ENCODE measurements at regions not wholly inside any gene's neighbourhood (a gene's known extent, or its start where the extent isn't known, plus 50 kb on each side); places are given as distances from the start of the nearest gene placed in this dataset.
A peak's percentile ranks its signal among the peaks of the same experiment; 100 is the strongest.
"Not testable (repeated sequence)": the region's sequence is repeated elsewhere in the genome, so short reads cannot be mapped to it uniquely, and the experiment has no call there.

DNA sequence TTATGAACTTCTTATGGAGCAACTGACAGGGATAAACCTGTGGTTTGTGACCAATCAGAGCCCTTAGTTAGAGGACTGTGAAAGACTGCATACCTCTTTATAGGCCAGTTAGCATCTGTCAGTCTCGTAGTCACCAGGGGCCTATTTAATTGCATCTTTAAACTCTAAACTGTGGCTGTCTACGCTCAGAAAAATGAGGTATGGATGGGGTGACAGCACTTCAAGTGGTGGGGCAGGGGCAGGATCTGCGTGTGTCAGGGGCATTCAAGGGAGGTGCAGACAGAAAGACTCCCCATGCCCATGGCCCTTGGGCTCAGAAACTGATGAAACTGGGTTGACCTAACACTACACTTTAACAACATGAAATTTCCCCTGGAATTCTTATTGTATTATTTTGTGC, 132.6 kb upstream of the TBCA start:
- no peak for ATAC-seq

DNA sequence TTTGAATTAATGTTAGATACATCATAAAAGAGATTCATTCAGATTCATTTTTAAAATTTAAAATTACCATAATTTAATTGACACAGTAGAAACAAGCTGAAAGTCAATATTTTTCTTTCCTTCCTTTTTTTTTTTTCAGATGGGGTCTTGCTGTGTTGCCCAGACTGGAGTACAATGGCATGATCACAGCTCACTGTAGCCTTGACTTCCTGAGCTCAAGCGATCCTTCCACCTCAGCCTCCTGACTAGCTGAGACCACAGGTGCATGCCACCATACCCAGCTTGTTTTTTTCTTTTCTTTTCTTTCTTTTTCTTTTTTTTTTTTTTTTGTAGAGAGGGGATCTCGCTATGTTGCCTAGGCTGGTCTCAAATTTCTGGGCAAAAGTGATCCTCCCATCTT, 131.6 kb upstream of the TBCA start:
- no peak for ATAC-seq

DNA sequence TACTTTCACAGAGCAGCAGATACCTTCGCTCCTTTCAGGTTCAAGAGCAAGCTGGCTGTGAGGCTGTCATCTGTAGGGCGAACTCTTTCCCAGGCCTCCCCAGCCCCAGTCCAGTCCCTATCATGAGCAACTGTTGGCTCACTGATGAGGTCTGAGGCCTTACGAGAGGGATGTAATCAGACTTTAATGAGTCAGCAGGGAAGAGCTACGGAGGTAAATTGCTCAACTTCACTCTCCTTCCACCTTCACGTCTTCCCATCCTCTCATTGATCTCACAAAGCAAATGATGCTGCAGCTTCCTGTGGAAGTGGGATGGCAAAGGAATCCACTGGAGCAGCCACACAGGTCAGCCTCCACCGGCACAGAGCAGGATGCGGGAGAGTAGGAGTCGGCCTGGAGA, 130.7 kb upstream of the TBCA start:
- ATAC-seq = no peak

DNA sequence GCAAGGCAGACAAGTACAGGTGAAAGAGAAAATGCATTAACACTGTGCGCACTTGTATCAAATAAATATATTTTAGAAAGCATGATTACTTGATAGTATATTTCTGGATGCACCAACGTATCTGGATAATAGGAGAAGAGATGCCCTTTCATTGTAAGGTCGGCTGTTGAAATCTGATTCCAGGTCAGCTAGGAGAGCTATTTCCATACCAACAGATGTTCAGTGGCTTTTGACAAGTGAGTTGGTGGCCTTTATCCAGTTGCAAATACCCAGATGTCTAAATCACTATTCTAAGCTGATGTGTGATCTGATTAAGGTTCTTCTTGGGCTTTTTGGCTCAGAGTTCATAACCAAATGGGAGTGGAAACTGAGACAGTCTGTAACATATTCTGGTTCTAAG, 128.2 kb upstream of the TBCA start:
- ATAC-seq = no peak

DNA sequence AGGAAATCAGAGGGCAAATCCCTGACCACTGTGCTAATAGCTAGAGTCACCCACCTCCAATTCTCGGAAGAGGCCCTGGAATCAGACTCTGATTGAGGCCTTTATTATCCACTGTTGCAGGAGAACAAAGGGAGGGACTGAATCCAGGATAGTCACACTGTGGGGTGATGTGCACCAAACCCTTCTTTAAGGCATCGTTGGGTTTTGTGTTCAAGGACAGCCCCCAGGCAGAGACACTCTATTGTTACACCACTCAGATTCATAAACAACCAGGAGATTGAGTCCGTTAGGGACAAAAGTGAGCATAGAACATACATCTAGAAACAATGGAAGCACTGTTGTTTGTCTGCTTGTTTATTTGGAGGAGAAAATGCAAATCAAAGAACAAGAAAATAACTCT, 124.6 kb upstream of the TBCA start:
- ATAC-seq = no peak

DNA sequence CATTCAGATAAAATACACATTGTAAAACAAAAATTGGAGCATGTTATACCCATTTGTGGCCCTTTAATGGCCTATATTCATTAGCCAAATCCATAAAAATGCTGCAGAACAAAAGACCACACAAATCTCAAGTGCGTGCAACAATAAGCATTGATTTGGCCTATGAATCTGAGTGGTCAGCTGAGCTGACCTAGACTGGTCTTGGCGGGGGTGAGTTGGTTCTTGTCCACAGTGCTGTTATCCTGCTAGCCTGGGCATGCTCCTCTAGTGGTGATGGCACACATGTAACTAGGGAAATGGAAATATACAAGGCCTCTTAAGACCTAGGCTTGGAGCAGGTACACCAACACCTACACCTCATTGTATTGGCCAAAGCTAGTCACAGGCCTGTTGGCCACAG, 122.2 kb upstream of the TBCA start:
- no peak for ATAC-seq

DNA sequence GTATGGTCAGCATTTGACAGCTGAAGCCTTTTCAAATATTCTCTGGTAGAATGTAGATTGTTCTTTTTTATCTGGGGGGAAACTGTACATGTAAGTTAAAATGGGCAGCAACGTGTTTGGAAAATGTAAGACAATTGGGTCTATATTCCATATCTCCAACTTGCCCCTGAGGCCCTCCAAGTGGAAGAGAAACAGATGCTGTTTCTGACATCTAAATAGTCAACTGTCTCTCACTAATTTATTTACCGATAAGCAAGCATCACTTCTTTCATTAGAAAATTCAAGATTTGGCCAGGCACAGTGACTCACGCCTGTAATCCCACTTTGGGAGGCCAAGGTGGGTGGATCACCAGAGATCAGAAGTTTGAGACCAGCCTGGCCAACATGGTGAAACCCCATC, 120.2 kb upstream of the TBCA start:
- ATAC-seq = no peak

DNA sequence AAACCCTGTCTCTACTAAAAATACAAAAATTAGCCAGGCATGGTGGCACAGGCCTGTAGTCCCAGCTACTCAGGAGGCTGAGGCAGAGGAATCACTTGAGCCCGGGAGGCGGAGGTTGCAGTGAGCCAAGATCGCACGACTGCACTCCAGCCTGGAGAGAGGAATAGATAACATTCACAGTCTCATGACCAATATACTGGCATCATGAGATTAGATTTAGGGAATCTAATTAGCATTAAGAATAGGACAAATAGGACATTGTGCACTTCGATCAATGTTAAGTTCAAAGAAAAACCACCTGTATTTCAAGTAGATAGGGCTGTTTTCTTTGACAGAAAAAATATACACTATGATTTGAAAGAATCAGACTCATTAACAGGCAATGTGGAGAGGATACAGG, 118.0 kb upstream of the TBCA start:
- not testable (repeated sequence) for ATAC-seq

DNA sequence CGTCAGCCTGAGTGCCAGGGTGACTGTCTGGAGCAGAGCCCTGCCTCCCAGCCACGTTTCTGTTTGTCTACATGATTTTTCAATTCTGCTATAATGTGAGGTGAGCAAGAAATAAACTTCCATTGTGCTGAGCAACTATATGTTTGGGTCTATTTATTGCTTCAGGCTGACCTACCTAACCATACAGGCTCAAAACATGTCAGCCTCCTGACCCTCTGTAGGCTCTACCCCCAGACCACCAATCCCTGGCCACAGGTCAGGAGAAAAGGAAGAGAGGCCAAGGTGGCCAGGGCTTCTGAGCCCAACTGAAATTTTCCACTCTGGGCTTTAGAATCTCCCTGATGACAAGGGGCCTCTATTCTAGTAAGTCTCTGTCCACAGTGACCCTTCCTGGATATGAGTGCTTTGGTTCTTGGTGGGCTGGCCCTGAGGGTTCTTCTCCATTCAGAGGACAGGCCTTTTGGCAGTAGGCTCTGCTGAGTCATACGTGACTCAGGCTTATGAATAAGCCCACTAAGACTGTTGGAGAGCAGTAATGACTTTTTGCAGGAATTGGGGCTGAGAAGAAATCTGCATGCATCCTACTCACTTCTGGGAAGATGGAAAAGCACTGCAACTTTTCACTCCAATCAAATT, 117.2 kb upstream of the TBCA start:
- ATAC-seq = no peak

DNA sequence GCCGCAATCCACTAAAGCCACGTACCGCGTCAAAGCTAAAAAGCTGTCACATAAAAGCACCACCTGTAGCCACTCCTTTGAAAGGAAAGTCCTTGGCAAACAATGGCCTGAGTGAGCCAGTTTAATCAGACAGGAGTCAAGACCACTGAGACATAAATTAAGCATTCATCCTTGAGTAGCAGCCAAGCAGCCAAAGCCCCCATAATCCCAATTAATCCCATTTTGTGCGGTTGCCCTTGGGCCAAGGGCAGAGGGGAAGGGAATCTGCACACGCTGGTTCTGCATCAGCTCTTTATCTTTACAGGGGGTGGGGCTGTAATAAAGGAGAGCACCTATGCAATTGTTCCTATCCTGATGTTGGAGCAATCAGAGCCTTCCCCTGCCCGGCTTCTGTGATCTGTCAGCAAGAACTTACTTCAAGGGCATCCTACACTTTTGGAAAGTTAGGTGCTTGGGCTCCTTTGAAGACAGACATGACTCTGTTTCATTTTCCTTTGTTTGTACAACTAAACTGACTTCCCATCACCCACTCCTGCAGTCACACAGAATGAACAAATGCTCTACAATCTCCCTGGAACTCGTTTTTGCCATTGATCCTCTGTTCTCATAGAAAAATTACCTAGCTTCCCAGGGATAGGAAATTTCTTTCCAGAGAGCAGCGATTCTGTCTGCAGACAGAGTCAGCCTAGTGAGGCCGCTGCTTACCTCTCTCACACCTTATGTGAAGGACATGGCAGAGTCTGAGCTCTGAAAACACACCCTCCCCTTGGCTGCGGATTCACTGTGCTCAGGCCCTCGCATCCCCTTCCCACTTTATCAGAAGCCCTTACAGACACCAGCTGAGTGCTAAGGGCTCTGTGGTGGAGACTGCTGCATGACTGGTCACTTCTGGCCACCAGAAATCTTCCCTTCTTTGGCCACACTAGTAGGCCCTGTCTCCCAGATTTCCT, 116.2 kb upstream of the TBCA start:
- no peak for ATAC-seq

DNA sequence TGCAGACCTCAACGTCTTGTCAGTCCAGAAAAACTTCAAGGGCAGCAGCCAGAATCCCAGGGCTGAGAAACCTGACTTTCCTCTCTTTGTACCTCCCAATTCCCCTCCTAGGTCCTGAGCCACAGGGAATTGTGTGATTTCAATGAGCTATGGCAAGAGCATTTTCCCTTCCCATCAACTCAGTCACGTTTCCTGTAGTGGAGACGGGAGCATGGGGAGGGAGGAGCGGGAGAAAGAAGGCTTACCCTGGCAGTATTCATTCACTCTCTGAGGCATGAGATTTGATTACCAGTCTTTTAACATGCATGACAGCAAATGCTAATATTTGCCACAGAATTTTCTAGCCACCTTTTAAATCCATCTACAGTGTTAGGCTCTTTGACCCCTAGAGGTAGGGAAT, 109.4 kb upstream of the TBCA start:
- no peak for ATAC-seq

DNA sequence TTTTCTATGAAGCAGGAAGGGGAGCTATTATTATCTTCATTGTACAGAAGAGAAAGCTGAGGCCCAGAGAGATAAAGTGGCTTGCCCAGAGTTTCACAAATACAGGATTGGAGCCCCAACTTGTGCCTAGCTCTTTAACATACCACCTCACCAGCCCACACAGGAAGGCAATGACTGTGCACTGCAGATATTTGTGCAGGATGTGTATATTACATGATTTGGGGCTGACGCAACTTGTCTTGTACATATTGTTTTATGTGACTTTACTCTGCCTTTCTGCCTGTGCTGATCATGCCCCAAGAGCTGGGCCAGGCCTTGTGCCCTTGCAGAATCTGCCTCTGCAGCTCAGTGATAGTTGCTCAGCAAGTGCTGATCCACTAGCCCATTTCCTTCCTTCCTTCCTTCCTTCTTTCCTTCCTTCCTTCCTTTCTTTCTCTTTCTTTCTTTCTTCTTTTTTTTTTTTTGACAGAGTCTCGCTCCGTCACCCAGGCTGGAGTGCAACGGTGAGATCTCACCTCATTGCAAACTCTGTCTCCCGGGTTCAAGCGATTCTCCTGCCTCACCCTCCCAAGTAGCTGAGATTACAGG, 106.6 kb upstream of the TBCA start:
- ATAC-seq = peak; percentile 38 to 62

DNA sequence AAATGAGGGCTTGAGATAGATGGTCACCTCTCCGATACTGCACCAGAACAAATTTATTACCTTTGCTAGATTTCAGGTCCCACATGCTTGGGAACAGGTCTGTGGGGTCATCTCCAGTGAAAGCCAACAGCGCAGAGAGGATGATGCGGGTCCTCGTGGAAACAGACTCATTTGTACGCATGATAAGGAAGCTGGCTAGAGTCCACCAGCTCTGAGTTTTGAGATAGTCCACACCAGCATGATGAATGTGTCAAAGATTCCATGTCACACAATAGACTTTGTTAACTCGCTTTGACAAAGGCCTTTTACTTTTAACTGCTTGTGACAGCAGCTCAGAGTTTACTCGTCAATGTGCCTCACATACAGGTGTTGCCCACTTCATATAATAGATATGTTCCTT, 105.4 kb upstream of the TBCA start:
- ATAC-seq = no peak

DNA sequence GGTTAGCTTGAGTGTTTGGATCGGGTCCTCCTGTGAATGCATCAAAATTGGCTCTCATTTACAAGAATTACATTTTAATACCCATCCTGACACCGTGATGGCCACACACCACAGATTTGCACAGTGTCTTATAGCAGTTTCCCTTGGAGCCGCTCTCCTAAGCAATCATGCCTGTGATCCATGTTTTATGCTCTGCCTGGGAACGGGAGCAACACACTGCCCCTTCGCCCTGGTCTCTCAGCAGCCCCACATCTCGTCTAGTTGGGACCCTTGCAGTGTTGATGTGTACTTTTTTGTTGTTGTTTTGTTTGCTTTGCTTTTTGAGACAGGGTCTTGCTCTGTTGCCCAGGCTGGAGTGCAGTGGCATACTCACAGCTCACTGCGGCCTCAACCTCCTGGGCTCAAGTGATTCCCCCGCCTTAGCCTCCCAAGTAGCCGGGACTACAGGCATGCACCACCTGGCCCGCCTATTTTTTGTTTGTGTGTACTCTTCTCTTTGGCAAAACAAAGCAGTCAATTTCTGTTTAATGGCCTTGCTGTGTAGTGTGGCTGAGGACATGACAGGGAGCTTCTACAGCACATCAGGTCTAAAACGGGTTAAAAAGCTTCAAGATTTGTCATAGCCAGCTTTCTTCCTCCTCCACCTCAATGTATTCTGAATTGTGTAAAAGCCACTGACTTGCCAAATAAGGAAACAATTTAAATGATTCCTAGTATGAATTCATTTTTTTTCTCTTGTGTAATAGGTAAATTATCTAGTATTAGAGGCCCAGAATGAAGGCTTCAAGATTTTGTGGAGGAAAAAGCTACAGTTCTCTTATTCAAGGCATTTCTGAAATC, 101.6 kb upstream of the TBCA start:
- no peak for ATAC-seq

DNA sequence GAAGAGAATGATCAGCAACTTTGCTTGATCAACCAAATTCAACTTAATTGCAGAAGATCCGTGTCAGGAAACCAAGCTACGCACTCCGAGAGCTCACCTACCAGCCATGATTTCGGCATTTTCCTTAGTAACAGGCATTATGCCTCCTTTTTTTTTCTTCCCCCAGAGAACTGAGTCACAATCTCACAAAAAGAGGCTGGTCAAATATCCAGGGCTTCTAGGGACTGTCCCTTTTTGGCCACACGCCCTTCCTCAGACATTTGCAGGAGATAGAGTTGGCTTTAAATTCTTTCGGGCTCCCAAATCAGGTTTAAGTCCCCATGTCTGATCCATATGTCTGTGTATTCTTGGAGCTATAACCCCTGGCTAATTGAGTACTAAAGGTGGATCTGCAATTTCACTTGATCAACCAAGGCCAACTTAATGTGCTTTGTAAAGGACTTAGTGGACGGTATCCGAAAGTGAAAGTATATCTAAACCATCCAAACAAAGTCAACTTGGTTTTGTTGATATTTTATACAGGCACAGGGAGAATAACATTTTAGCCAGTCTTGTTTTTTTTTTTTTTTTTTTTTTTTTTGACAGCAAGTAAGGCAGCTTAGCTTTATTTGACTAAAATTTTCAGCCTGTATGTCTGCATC, 100.8 kb upstream of the TBCA start:
- ATAC-seq = no peak

DNA sequence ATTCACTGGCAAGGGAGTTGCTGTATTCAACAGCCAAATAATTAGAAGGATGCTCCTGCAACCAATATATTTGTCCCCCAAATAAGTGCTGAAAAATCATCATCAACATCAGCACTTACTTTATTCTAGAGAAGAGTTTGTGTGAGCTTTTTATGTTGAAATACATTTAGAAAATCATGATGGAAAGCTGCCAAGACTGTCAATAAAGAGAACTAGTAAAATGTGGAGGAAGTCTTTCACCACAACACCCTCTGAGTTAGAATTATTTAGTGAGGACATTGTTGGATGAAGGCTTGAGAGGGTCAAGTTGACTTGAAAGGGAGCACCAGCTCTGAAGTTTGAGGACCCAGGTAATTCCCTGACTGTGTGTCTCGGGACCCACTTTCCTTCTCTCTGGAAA, 100.2 kb upstream of the TBCA start:
- ATAC-seq = no peak

DNA sequence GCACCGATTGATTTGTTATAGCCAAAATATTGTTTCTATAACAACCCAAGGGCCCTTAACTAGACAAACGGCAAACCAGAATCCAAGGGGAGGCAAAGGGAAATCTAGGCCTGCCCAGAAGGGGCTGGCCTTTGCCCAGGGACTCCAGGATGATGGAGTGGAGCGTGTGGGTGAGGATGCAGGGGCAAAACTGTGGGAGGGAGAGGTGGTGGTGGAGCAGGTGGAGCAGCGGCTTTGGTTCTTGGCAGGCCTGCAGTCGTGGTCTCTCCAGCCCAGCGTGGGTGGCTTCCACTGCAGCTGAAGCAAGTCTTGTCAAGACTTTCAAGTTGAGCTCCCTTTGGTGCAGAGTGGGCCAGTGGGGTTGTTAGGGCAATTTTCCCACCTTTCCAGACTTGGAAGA, 98.6 kb upstream of the TBCA start:
- ATAC-seq = no peak

DNA sequence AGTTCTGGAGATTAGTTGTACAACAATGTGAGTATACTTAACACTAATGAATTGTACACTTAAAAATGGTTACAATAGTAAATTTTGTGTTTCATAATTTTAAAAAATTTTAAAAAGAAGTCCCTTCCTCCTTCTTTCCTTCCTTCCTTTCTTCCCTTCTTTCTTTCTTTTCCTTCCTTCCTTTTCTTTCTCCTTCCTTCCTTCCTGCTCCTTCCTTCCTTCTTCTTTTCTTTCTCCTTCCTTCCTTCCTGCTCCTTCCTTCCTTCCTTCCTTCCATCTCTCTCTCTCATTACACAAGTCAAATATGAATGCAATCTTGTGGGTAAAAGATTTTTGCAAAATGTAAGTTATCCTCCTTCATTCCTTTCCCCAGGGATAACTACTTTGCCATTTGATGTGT, 97.1 kb upstream of the TBCA start:
- ATAC-seq = no peak

DNA sequence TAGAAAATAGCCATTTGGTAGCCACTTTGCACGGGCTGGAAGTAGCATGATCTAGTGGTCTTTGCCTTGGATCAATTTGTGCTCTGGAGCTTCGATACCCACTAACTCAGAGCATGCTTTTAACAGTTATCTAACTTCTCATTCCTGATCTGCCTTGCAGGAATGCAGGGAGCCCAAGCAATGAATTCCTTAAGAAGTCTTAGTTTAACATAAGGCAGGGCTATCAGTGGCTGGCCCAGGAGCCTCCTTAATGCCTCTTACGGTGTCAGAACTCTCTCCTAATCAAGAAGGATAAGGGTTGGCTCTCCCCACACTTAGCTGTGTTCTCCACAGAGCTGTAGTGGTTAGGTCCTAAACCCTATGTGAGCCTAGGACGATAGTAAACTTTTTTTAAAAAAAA, 95.8 kb upstream of the TBCA start:
- ATAC-seq = no peak

DNA sequence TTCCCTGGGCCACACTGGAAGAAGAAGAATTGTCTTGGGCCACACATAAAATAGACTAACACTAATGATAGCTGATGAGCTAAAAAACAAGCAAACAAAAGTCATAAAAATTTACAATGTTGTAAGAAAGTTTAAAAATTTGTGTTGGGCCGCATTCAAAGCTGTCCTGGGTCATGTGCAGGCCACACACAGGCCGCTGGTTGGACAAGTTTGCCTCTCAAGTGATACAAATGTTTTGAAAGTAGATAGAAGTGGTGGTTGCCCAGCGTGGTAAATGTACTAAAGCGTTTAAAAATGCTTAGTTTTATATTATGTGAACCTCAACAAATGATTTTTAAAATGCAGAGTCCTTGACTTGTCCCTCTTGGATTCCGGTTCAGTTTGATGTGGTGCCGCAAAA, 94.9 kb upstream of the TBCA start:
- ATAC-seq = no peak

DNA sequence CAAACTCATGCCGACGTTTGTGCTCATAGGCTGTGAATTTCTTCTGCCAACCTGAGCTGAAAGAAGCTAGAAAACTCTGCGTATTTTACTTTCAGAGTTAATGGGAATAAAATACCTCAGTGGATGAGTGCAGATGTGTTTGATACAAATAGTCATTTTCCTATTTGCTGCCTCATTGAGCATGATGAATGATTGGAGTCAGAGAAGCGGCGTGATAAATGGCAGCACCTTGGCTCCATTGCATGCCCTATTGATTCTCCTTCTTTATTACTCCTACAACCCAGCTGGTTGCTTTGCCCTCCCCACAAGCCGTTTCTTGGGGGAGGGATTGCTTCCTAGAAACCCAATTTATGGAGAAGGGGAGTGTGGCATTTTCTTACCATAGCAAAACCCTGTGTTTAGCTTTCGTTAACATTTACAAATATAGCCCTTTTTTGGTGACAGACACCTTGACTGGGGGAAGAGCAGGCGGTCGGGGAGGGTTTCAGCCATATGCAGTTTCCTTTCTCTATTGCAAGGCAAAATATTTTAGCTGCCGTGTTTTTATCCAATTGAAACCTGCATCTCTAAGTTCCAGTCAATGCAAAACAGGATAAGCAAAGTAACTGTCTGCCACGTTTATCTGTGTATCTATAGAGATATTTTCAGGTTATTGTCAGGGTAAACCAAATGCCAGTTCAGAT, 93.1 kb upstream of the TBCA start:
- no peak for ATAC-seq

DNA sequence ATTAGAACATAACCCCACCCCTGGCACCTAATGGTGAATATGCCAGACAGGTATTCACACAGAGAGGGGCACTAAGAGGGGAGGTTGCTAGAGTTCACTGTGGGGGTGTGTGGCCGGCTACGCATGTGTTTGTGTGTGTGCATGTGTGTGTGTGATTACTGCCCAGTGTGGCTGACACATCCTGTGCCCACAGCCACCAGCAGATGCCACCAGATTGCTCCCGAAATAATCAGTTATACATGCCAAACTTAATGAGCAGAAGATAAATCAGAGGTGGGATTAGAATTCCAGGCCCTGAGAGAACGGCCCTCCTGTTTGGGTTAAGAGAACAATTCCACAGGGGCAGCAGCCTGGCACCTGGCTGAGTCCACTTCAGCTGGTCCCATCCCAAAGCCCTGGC, 91.8 kb upstream of the TBCA start:
- ATAC-seq = no peak

Measured in activated CD4-positive, CD25-positive, alpha-beta regulatory T cell treated with anti-CD3 and anti-CD28 coated beads, Interleukin-2, amount 50 U/mL, for 24 hours (primary cell).